ENCODE measurements at regions not wholly inside any gene's neighbourhood (a gene's known extent, or its start where the extent isn't known, plus 50 kb on each side); places are given as distances from the start of the nearest gene placed in this dataset.

DNA sequence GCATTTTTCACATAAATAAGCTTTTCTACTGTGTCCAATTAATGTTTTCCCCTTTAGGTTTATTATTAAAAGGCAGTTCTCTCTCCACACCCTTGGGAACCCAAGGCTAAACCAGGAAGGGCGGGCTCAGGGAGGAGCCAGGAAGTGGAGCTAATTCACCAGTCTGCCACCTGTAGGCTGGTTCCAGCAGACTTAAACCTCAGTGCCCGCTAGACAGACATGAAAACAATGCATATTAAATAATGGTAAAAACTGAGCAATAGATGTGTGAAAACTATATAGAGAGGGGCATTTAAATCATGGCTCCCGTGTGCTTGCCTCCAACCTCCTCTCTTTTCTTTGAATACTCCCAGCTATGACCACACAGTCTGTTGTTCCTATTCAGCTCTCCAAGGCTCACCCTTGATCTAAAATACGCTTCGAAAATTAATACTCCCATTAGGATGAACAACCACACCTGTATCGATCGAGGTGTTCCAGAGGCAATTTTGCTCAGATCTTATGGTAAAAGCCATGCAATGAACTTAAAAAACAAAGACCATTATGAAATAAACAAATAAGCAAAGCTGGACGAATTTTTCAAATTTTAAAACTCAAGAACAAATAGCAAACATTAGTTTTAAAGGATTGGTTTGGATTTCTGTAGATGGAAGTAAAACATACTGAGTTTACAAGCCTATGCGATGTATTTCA lies 253.3 kb downstream of the TJP1 start:
- peak; percentile 76 for ATAC-seq
- TF ChIP-seq ZNF8 (CRISPR knock-in tag; IDR thresholded peaks at IDR 0.05) (no peak), BACH2 (CRISPR knock-in tag; IDR thresholded peaks at IDR 0.05; ENCODE audit: borderline replicate concordance) (no peak), ESRRG (CRISPR knock-in tag; IDR thresholded peaks at IDR 0.05) (no peak), GLIS3 (CRISPR knock-in tag; IDR thresholded peaks at IDR 0.05) (no peak), RARB (CRISPR knock-in tag; IDR thresholded peaks at IDR 0.05) (no peak), SNAI2 (CRISPR knock-in tag; IDR thresholded peaks at IDR 0.05) (no peak), ARNTL (CRISPR knock-in tag; IDR thresholded peaks at IDR 0.05; ENCODE audit: borderline replicate concordance, low read depth) (no peak), TOX (CRISPR knock-in tag; IDR thresholded peaks at IDR 0.05; ENCODE audit: borderline replicate concordance) (no peak), ZNF565 (CRISPR knock-in tag; conservative IDR thresholded peaks at IDR 0.05; ENCODE audit: low read depth) (no peak), CSDC2 (CRISPR knock-in tag; IDR thresholded peaks at IDR 0.05) (no peak), PPARA (CRISPR knock-in tag; IDR thresholded peaks at IDR 0.05; ENCODE audit: borderline replicate concordance) (no peak)
- TF ChIP-seq, protein P1, sequence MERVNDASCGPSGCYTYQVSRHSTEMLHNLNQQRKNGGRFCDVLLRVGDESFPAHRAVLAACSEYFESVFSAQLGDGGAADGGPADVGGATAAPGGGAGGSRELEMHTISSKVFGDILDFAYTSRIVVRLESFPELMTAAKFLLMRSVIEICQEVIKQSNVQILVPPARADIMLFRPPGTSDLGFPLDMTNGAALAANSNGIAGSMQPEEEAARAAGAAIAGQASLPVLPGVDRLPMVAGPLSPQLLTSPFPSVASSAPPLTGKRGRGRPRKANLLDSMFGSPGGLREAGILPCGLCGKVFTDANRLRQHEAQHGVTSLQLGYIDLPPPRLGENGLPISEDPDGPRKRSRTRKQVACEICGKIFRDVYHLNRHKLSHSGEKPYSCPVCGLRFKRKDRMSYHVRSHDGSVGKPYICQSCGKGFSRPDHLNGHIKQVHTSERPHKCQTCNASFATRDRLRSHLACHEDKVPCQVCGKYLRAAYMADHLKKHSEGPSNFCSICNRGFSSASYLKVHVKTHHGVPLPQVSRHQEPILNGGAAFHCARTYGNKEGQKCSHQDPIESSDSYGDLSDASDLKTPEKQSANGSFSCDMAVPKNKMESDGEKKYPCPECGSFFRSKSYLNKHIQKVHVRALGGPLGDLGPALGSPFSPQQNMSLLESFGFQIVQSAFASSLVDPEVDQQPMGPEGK (CRISPR knock-in tag; IDR thresholded peaks at IDR 0.05; ENCODE audit: borderline replicate concordance): no peak

DNA sequence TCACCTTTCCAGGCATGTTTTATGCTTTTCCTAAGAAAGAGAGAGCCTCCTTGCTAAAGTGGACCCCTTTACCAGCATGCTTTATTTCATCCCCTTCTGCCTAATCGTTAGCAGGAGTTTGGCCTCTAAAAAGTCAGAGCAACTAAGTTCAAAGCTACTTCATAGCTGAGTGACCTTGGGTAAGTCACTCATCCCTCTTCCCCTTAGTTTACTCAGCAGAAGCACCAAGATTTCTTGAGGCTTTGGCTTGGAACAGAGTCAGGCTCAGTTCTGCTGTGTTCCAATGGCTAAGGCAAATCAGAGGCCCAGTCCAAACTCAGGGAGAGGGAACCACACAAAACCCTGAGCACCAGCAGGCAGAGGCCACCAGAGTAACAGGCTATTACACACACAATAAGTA lies 254.9 kb downstream of the TJP1 start:
- ATAC-seq: no peak
- TF ChIP-seq ARNTL (CRISPR knock-in tag; IDR thresholded peaks at IDR 0.05; ENCODE audit: borderline replicate concordance, low read depth) (no peak), ESRRG (CRISPR knock-in tag; IDR thresholded peaks at IDR 0.05) (no peak)
- TF ChIP-seq, protein P2, sequence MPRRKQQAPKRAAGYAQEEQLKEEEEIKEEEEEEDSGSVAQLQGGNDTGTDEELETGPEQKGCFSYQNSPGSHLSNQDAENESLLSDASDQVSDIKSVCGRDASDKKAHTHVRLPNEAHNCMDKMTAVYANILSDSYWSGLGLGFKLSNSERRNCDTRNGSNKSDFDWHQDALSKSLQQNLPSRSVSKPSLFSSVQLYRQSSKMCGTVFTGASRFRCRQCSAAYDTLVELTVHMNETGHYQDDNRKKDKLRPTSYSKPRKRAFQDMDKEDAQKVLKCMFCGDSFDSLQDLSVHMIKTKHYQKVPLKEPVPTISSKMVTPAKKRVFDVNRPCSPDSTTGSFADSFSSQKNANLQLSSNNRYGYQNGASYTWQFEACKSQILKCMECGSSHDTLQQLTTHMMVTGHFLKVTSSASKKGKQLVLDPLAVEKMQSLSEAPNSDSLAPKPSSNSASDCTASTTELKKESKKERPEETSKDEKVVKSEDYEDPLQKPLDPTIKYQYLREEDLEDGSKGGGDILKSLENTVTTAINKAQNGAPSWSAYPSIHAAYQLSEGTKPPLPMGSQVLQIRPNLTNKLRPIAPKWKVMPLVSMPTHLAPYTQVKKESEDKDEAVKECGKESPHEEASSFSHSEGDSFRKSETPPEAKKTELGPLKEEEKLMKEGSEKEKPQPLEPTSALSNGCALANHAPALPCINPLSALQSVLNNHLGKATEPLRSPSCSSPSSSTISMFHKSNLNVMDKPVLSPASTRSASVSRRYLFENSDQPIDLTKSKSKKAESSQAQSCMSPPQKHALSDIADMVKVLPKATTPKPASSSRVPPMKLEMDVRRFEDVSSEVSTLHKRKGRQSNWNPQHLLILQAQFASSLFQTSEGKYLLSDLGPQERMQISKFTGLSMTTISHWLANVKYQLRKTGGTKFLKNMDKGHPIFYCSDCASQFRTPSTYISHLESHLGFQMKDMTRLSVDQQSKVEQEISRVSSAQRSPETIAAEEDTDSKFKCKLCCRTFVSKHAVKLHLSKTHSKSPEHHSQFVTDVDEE (CRISPR knock-in tag; IDR thresholded peaks at IDR 0.05): no peak
- TF ChIP-seq, protein P3, sequence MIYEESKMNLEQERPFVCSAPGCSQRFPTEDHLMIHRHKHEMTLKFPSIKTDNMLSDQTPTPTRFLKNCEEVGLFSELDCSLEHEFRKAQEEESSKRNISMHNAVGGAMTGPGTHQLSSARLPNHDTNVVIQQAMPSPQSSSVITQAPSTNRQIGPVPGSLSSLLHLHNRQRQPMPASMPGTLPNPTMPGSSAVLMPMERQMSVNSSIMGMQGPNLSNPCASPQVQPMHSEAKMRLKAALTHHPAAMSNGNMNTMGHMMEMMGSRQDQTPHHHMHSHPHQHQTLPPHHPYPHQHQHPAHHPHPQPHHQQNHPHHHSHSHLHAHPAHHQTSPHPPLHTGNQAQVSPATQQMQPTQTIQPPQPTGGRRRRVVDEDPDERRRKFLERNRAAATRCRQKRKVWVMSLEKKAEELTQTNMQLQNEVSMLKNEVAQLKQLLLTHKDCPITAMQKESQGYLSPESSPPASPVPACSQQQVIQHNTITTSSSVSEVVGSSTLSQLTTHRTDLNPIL (CRISPR knock-in tag; IDR thresholded peaks at IDR 0.05; ENCODE audit: low read depth): no peak

DNA sequence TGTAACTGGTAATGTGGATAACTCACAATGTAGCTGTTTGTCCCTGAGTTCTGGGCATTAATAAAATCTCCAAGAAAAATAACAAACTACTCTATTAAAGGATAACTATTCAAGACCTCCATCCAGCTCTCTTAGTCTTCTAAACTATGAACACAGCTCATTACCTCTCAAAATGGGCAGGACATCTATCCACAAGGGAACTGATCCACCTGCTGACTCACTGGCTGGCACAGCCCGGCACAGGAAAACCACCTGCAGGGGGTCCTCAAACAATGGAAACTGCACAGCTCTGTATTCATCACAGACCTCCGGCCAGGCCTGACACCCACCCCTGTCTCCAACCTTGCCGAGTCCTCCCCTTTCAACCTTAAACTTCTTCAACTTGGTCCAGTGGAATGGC lies 255.4 kb downstream of the TJP1 start:
- ATAC-seq: no peak
- TF ChIP-seq BACH2 (CRISPR knock-in tag; IDR thresholded peaks at IDR 0.05; ENCODE audit: borderline replicate concordance) (no peak), OSR1 (CRISPR knock-in tag; IDR thresholded peaks at IDR 0.05) (no peak), ZNF565 (CRISPR knock-in tag; conservative IDR thresholded peaks at IDR 0.05; ENCODE audit: low read depth) (no peak), TCF4 (CRISPR knock-in tag; IDR thresholded peaks at IDR 0.05; ENCODE audit: borderline replicate concordance) (no peak), CSDC2 (CRISPR knock-in tag; IDR thresholded peaks at IDR 0.05) (no peak), ZFP3 (CRISPR knock-in tag; IDR thresholded peaks at IDR 0.05) (no peak), ZFP30 (CRISPR knock-in tag; IDR thresholded peaks at IDR 0.05) (no peak)
- TF ChIP-seq, protein P2 (CRISPR knock-in tag; IDR thresholded peaks at IDR 0.05): no peak
- TF ChIP-seq, protein P4, sequence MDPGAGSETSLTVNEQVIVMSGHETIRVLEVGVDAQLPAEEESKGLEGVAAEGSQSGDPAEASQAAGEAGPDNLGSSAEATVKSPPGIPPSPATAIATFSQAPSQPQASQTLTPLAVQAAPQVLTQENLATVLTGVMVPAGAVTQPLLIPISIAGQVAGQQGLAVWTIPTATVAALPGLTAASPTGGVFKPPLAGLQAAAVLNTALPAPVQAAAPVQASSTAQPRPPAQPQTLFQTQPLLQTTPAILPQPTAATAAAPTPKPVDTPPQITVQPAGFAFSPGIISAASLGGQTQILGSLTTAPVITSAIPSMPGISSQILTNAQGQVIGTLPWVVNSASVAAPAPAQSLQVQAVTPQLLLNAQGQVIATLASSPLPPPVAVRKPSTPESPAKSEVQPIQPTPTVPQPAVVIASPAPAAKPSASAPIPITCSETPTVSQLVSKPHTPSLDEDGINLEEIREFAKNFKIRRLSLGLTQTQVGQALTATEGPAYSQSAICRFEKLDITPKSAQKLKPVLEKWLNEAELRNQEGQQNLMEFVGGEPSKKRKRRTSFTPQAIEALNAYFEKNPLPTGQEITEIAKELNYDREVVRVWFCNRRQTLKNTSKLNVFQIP (CRISPR knock-in tag; IDR thresholded peaks at IDR 0.05; ENCODE audit: borderline replicate concordance, low read depth): no peak
- TF ChIP-seq, protein P3 (CRISPR knock-in tag; IDR thresholded peaks at IDR 0.05; ENCODE audit: low read depth): no peak

Measured in SK-N-SH treated with all-trans-retinoic acid at 6 μM for 48 hours (cell line).